ENCODE measurements at regions not wholly inside any gene's neighbourhood (a gene's known extent, or its start where the extent isn't known, plus 50 kb on each side); places are given as distances from the start of the nearest gene placed in this dataset.

DNA sequence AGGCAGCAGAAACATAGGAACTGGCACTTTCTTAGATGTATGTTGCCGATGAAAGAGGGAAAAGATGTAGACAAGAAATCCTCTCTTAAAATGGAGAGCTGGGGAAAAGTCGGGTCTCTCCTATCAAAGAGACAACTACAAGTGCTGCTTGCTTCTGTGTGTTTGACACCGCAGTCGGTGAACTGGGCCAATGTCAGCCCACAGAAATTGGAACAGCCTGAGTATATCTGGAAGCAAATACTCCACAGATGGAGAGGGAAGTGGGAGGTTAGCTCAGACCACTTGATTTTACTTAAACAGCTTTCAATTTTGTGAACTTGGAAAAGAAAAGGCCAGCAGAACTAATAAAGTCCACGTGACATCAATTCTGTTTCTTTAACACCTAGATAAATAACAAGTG lies 230.9 kb upstream of the FAT1 start:
- CTCF ChIA-PET (ENCODE audit: partially characterized antibody), result interaction anchor here (0.7 to 0.9 kb wide), 2 partner anchors 457 to 977 kb away, joined by 3 read pairs; no protein-coding TSS in a partner anchor
- no peak overlapping the region for H2BK12ac ChIP-seq (ENCODE audit: low read depth, low read length)
- H4K8ac ChIP-seq (ENCODE audit: extremely low read depth, insufficient read depth, low read length), result no peak overlapping the region
- H3K79me1 ChIP-seq (ENCODE audit: low read depth, low read length), result no peaks in the 10 kb centered on the region
- no peak overlapping the region for H2BK15ac ChIP-seq (ENCODE audit: low read length)
- no peak overlapping the region for H3K14ac ChIP-seq (ENCODE audit: insufficient read length)
- H3K56ac ChIP-seq (replicated peaks; ENCODE audit: insufficient read length, low read depth, low read length), result no peak overlapping the region
- H4K5ac ChIP-seq (ENCODE audit: insufficient read length, low read depth, low read length), result no peak overlapping the region
- H3K4ac ChIP-seq (replicated peaks; ENCODE audit: insufficient read length, low read depth, low read length), result no peak overlapping the region
- H3K36me3 ChIP-seq (ENCODE audit: control insufficient read depth in 2 of 4, insufficient read depth in 4 of 4, low read length in 3 of 4), result no peaks in the 10 kb centered on the region
- no peaks in the 10 kb centered on the region for H4K20me1 ChIP-seq (replicated peaks in 1 of 2; ENCODE audit: control insufficient read depth in 1 of 2, insufficient read depth in 2 of 2, low read length in 2 of 2)
- no peak overlapping the region for H3K4me3 ChIP-seq (ENCODE audit: extremely low read depth in 1 of 4, insufficient read depth in 2 of 4, low read depth in 3 of 4, low read length in 4 of 4)
- no peak overlapping the region for H4K91ac ChIP-seq (replicated peaks; ENCODE audit: insufficient read length, low read length)
- H3K4me2 ChIP-seq (ENCODE audit: insufficient read depth in 1 of 2, low read depth in 2 of 2, low read length in 2 of 2), result no peak overlapping the region
- H3K4me1 ChIP-seq (replicated peaks in 1 of 4; ENCODE audit: control insufficient read depth in 3 of 4, insufficient read depth in 4 of 4, low read length in 3 of 4), result no peaks in the 10 kb centered on the region; a peak in 1 of 7 replicates
- no peak overlapping the region for H3K18ac ChIP-seq (ENCODE audit: extremely low read depth, low read length)
- H3K27ac ChIP-seq (ENCODE audit: low read depth, low read length), result no peak overlapping the region
- TF ChIP-seq GTF2F1 (IDR thresholded peaks at IDR 0.05; ENCODE audit: borderline replicate concordance, low read depth, low read length) (no peak), CEBPB (IDR thresholded peaks at IDR 0.05; ENCODE audit: low read depth, low read length) (no peak), SRF (IDR thresholded peaks at IDR 0.05; ENCODE audit: low read depth, low read length) (no peak), POLR2AphosphoS5 (IDR thresholded peaks at IDR 0.05; ENCODE audit: low read depth, low read length) (no peak), NRF1 (IDR thresholded peaks at IDR 0.05; ENCODE audit: low read depth, low read length) (no peak), POLR2A (IDR thresholded peaks at IDR 0.05; ENCODE audit: control extremely low read depth in 1 of 2, low read depth in 2 of 2, low read length in 2 of 2) (no peak), SP2 (IDR thresholded peaks at IDR 0.05; ENCODE audit: low read length) (no peak), SIRT6 (IDR thresholded peaks at IDR 0.05; ENCODE audit: low read length) (no peak), JUND (IDR thresholded peaks at IDR 0.05; ENCODE audit: low read length) (no peak), RNF2 (IDR thresholded peaks at IDR 0.05; ENCODE audit: borderline replicate concordance, low read depth, low read length, missing control alignments, poor library complexity, severe bottlenecking) (no peak), SP4 (IDR thresholded peaks at IDR 0.05; ENCODE audit: low read length) (no peak)
- TF ChIP-seq, protein P1, sequence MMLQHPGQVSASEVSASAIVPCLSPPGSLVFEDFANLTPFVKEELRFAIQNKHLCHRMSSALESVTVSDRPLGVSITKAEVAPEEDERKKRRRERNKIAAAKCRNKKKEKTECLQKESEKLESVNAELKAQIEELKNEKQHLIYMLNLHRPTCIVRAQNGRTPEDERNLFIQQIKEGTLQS (IDR thresholded peaks at IDR 0.05; ENCODE audit: insufficient read depth, low read depth, low read length), result no peak
- TF ChIP-seq, protein P2, sequence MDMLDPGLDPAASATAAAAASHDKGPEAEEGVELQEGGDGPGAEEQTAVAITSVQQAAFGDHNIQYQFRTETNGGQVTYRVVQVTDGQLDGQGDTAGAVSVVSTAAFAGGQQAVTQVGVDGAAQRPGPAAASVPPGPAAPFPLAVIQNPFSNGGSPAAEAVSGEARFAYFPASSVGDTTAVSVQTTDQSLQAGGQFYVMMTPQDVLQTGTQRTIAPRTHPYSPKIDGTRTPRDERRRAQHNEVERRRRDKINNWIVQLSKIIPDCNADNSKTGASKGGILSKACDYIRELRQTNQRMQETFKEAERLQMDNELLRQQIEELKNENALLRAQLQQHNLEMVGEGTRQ (IDR thresholded peaks at IDR 0.05; ENCODE audit: low read length), result no peak
- H3K23ac ChIP-seq (ENCODE audit: insufficient read length), result no peak overlapping the region
- H3K27me3 ChIP-seq (replicated peaks in 1 of 4; ENCODE audit: control insufficient read depth in 3 of 4, extremely low read depth in 1 of 4, insufficient read depth in 3 of 4, low read length in 3 of 4), result no peaks in the 10 kb centered on the region
- H3K23me2 ChIP-seq (ENCODE audit: low read depth, low read length), result no peaks in the 10 kb centered on the region
- no peak for DNase-seq (ENCODE audit: low read depth in 1 of 2, low spot score in 2 of 2)
- FAIRE-seq, result no peak
- 90% methylated on average over 5 of the region's 5 CpGs; no CpG with 5 or more reads in 1 of the 2 experiments for WGBS, 2 experiments (ENCODE audit: extremely low coverage in 1 of 2, insufficient coverage in 1 of 2, insufficient read length in 1 of 2, insufficient replicate concordance in 2 of 2, low coverage in 1 of 2, low lambda C conversion rate in 2 of 2, missing lambda C conversion rate in 1 of 2)
- no peak overlapping the region for H2AFZ ChIP-seq (ENCODE audit: low read length)
- no peak overlapping the region for H2BK5ac ChIP-seq (ENCODE audit: low read depth, low read length)
- peaks cover 0 to 4% of the 10 kb centered on the region in 2 experiments; a peak in 1 of 4 replicates for H3K9me3 ChIP-seq (ENCODE audit: insufficient read depth in 2 of 2, low read depth in 1 of 2, low read length in 1 of 2)
- H3K79me2 ChIP-seq (ENCODE audit: control insufficient read depth in 1 of 2, insufficient read depth in 2 of 2, low read length in 2 of 2), result no peaks in the 10 kb centered on the region
- H2BK20ac ChIP-seq (ENCODE audit: low read length), result no peak overlapping the region
- H2AK5ac ChIP-seq (ENCODE audit: low read depth, low read length), result no peak overlapping the region
- no peak overlapping the region for H2BK120ac ChIP-seq (replicated peaks; ENCODE audit: low read depth, low read length)
- H3K9ac ChIP-seq (replicated peaks in 1 of 4; ENCODE audit: extremely low read depth in 1 of 4, low read depth in 3 of 4, low read length in 3 of 4), result no peak overlapping the region
- POLR2A ChIA-PET (ENCODE audit: partially characterized antibody), result no interaction called here

Measured in H1 (cell line).